ENCODE measurements at regions not wholly inside any gene's neighbourhood (a gene's known extent, or its start where the extent isn't known, plus 50 kb on each side); places are given as distances from the start of the nearest gene placed in this dataset.
A peak's percentile ranks its signal among the peaks of the same experiment; 100 is the strongest.

DNA sequence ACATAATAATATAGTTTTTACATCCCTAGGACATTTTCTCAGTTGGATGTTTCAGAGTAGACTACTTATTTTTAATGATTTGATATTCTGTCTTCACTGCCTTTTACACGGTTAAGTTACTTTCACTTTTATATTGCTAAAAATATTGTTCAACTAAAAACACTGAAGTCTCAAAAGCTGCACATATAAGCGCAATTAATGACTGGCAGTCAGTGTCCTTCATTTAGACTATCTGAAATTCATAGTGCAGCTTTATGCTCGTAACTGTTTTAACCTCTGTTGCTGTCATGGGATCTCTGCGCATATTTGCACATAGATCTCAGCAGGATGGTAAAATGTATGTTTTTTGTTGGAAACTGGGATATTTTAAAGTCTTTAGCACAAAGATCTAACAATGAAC lies 864.3 kb downstream of the SLITRK6 start:
- TF ChIP-seq, protein P1, sequence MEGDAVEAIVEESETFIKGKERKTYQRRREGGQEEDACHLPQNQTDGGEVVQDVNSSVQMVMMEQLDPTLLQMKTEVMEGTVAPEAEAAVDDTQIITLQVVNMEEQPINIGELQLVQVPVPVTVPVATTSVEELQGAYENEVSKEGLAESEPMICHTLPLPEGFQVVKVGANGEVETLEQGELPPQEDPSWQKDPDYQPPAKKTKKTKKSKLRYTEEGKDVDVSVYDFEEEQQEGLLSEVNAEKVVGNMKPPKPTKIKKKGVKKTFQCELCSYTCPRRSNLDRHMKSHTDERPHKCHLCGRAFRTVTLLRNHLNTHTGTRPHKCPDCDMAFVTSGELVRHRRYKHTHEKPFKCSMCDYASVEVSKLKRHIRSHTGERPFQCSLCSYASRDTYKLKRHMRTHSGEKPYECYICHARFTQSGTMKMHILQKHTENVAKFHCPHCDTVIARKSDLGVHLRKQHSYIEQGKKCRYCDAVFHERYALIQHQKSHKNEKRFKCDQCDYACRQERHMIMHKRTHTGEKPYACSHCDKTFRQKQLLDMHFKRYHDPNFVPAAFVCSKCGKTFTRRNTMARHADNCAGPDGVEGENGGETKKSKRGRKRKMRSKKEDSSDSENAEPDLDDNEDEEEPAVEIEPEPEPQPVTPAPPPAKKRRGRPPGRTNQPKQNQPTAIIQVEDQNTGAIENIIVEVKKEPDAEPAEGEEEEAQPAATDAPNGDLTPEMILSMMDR (IDR thresholded peaks at IDR 0.05) = no peak
- no peak for TF ChIP-seq POLR2AphosphoS5 (IDR thresholded peaks at IDR 0.05)
- no peak for TF ChIP-seq EP300 (IDR thresholded peaks at IDR 0.05)
- TF ChIP-seq POLR2A (IDR thresholded peaks at IDR 0.05) = no peak
- peak overlapping the region in 2 of 4 donors; percentile 7 to 26 for H3K4me3 ChIP-seq
- no peaks in the 10 kb centered on the region for H3K4me1 ChIP-seq
- no peaks in the 10 kb centered on the region for H3K27me3 ChIP-seq
- no peaks in the 10 kb centered on the region for H3K9me3 ChIP-seq
- DNase-seq = no peak
- H3K36me3 ChIP-seq = no peaks in the 10 kb centered on the region
- ATAC-seq (ENCODE audit: low FRiP score in 2 of 2) = no peak
- 46 to 47% methylated on average over 4 of the region's 4 CpGs for WGBS, 2 donors
- H3K27ac ChIP-seq = no peak overlapping the region

- H3K4me1 ChIP-seq = no peaks in the 10 kb centered on the region
- no peak for DNase-seq
- WGBS, 2 donors = 28 to 71% methylated on average over 1 of the region's 1 CpG
- H3K27ac ChIP-seq = no peak overlapping the region
- H3K4me3 ChIP-seq = no peak overlapping the region
- TF ChIP-seq EP300 (IDR thresholded peaks at IDR 0.05) (no peak), POLR2AphosphoS5 (IDR thresholded peaks at IDR 0.05) (no peak), POLR2A (IDR thresholded peaks at IDR 0.05) (no peak)
- TF ChIP-seq, protein P1 (IDR thresholded peaks at IDR 0.05) = no peak
- no peaks in the 10 kb centered on the region for H3K9me3 ChIP-seq
- H3K27me3 ChIP-seq = no peaks in the 10 kb centered on the region
- ATAC-seq (ENCODE audit: low FRiP score in 2 of 2) = no peak
- no peaks in the 10 kb centered on the region for H3K36me3 ChIP-seq
Observed at GRCh38 chr13:84933797-84934196, 865.4 kb downstream of the SLITRK6 start.

- TF ChIP-seq, protein P1 (IDR thresholded peaks at IDR 0.05) = no peak
- TF ChIP-seq EP300 (IDR thresholded peaks at IDR 0.05) = no peak
- no peak for TF ChIP-seq POLR2A (IDR thresholded peaks at IDR 0.05)
- no peak for TF ChIP-seq POLR2AphosphoS5 (IDR thresholded peaks at IDR 0.05)
- no peak for DNase-seq
- no peaks in the 10 kb centered on the region for H3K27me3 ChIP-seq
- no peaks in the 10 kb centered on the region for H3K4me1 ChIP-seq
- no peaks in the 10 kb centered on the region for H3K9me3 ChIP-seq
- H3K36me3 ChIP-seq = no peaks in the 10 kb centered on the region
- H3K4me3 ChIP-seq = no peak overlapping the region
- ATAC-seq (ENCODE audit: low FRiP score in 2 of 2) = no peak
- H3K27ac ChIP-seq = no peak overlapping the region
- 82 to 83% methylated on average over 1 of the region's 1 CpG for WGBS, 2 donors
Observed at GRCh38 chr13:84931264-84931663, 868.0 kb downstream of the SLITRK6 start.

- peak in 1 of 2 donors; percentile 70 for ATAC-seq (ENCODE audit: low FRiP score in 2 of 2)
- no peak overlapping the region for H3K27ac ChIP-seq
- WGBS, 2 donors = 91 to 97% methylated on average over 5 to 16 of the region's 17 CpGs
Observed at GRCh38 chr13:84927442-84928169, 871.6 kb downstream of the SLITRK6 start.

More at GRCh38 chr13:84927442-84928169, 871.6 kb downstream of the SLITRK6 start:
- TF ChIP-seq, protein P1 (IDR thresholded peaks at IDR 0.05) = no peak
- no peak for TF ChIP-seq EP300 (IDR thresholded peaks at IDR 0.05)
- no peak for TF ChIP-seq POLR2AphosphoS5 (IDR thresholded peaks at IDR 0.05)
- TF ChIP-seq POLR2A (IDR thresholded peaks at IDR 0.05) = no peak
- Histone ChIP-seq H3K4me1 (no peaks in the 10 kb centered on the region), H3K4me3 (no peak overlapping the region), H3K27me3 (no peaks in the 10 kb centered on the region), H3K9me3 (no peaks in the 10 kb centered on the region), H3K36me3 (no peaks in the 10 kb centered on the region)
- peak in 1 of 2 donors; percentile 24 for DNase-seq

All from upper lobe of left lung (tissue), 6 donors.